Stimulated activated CD4-positive, alpha-beta T cell treated with anti-CD3 and anti-CD28 coated beads, Interleukin-4, amount 100 ng/mL, for 48 hours (primary cell): ENCODE measurements at regions not wholly inside any gene's neighbourhood (a gene's known extent, or its start where the extent isn't known, plus 50 kb on each side); places are given as distances from the start of the nearest gene placed in this dataset.
"Not testable (repeated sequence)": the region's sequence is repeated elsewhere in the genome, so short reads cannot be mapped to it uniquely, and the experiment has no call there.

Experiments used
- DNase-seq, 2 donors: peaks; one replicate each; pipeline ENCODE4 v3.0.0-alpha.2; 2020; ENCODE audit warnings: low read depth in 2 of 2

DNA sequence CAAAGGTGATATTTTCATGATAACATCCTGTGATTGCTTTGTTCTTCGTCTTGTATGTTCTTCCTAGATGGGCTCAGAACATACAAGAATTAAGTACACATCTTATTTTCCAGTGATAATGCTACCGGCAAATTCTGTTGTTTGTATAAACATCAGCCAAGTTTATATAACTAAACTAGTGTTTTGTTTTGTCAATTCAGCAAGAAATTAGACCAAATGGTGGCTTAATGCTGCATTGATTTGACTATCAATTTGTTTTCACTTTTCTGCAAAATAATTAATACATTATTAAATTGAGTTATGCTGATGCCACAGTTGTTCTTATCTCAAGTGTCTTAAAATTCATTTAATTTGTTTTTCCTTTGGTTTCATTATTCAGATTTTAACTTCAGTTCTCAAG is 177.7 kb downstream of the OR4F29 start:
- DNase-seq, result not testable (repeated sequence)

DNA sequence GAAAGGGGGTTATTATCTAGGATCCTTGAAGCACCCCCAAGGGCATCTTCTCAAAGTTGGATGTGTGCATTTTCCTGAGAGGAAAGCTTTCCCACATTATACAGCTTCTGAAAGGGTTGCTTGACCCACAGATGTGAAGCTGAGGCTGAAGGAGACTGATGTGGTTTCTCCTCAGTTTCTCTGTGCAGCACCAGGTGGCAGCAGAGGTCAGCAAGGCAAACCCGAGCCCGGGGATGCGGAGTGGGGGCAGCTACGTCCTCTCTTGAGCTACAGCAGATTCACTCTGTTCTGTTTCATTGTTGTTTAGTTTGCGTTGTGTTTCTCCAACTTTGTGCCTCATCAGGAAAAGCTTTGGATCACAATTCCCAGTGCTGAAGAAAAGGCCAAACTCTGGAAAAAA is 183.7 kb downstream of the OR4F29 start:
- peak; percentile 47 to 62 for DNase-seq
